ENCODE measurements at regions not wholly inside any gene's neighbourhood (a gene's known extent, or its start where the extent isn't known, plus 50 kb on each side); places are given as distances from the start of the nearest gene placed in this dataset.
"Not testable (repeated sequence)": the region's sequence is repeated elsewhere in the genome, so short reads cannot be mapped to it uniquely, and the experiment has no call there.

DNA sequence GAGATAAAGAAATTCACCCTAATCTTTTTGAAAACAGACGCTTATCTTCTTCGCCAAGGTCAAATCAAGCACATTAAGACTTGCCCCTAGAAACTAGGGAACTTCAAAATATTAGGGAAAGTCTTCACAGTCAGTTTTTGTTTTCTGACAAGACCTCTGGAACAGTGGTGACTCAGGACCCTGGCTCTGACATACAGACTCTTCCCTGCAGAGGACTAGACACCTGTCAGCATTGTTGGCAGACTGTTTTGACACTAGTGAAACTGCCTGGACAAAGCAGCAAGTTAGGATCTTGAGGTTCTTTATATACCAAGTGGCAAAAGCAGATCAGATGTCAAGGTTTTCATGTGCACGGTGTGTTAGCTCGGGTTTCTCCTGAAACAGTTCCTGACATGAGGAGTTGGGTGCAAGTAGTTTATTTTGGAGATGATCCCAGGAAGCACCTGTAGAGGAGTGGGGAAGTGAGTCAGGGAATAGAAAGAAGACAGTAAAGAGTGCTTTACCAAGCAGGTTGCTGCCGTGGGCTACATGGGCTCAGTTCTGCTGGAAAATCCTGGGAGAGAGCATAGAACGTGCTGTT, 182.0 kb upstream of the IRX5 start:
- TF ChIP-seq CTCF (IDR thresholded peaks at IDR 0.05; ENCODE audit: low read depth, low read length), result no peak
- no peak overlapping the region for H3K4me3 ChIP-seq (ENCODE audit: low read depth, low read length)
- no peak for DNase-seq (ENCODE audit: low read depth, low spot score)
- in situ Hi-C loops (cut with HindIII; ENCODE audit: low sequenced_read_pairs), result no loop called here

DNA sequence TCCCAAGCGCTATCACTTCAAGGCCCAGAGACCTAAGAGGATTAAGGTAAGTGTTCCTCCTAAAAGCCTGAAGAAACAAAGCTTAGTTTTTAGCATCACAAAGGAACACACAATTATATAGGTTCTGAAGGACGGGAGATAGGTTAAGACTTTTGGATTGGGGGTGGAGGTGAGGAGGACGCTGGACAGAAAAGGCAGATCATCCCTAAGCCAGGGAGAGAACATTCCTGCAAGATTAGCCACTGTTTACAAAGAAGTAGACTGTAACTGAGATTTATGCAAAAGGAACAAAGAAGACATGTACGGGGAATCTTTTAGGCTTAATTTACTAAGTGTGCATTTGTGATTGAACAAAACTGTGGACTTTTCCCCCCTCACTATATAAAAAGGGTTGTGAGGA, 184.1 kb upstream of the IRX5 start:
- no peak for TF ChIP-seq CTCF (IDR thresholded peaks at IDR 0.05; ENCODE audit: low read depth, low read length)
- no peak for DNase-seq (ENCODE audit: low read depth, low spot score)
- no peak overlapping the region for H3K4me3 ChIP-seq (ENCODE audit: low read depth, low read length)
- in situ Hi-C loops (cut with HindIII; ENCODE audit: low sequenced_read_pairs), result no loop called here

DNA sequence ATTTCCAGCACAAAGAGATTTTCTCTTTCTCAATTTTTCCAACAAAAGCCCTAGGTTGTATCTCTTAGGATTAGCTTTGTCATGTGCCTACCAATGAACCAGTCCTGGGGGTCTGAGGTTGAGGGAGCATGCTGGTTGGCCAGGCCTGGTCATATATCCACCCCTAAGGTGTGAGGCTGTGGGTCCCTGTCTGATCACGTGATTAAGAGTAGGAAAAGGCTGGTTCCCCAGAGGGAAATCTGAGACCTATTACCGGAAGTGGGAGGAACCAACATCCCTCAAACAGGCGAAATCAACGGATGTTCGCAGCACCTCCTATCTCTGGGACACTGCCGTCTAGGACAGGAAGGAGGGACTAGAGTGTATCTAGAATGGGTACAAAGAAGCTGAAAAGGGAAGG, 185.7 kb upstream of the IRX5 start:
- no peak overlapping the region for H3K4me3 ChIP-seq (ENCODE audit: low read depth, low read length)
- DNase-seq (ENCODE audit: low read depth, low spot score), result no peak
- in situ Hi-C loops (cut with HindIII; ENCODE audit: low sequenced_read_pairs), result no loop called here
- no peak for TF ChIP-seq CTCF (IDR thresholded peaks at IDR 0.05; ENCODE audit: low read depth, low read length)

DNA sequence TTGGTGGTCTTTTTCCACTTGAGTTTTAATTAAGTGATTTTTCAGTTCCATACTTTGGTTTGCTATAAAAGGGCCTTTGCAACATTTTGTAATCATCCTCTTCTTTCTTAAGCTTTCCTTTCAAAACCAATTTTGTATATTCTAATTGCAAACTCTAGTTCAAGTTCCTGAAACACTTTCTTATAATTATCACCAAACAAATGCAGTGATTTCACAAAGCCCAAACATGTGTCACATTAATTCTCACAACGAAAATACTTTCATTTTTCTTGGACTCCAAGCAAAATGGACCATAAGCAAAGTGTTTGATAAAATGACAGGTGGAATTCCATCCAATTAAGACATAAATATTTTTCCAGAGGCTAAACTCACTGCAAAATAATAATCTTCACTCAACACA, 188.2 kb upstream of the IRX5 start:
- no peak overlapping the region for H3K4me3 ChIP-seq (ENCODE audit: low read depth, low read length)
- in situ Hi-C loops (cut with HindIII; ENCODE audit: low sequenced_read_pairs), result no loop called here
- no peak for TF ChIP-seq CTCF (IDR thresholded peaks at IDR 0.05; ENCODE audit: low read depth, low read length)
- no peak for DNase-seq (ENCODE audit: low read depth, low spot score)

GRCh38 chr16:54739381-54739780, 191.3 kb upstream of the IRX5 start:
- no peak for TF ChIP-seq CTCF (IDR thresholded peaks at IDR 0.05; ENCODE audit: low read depth, low read length)
- no peak for DNase-seq (ENCODE audit: low read depth, low spot score)
- in situ Hi-C loops (cut with HindIII; ENCODE audit: low sequenced_read_pairs), result no loop called here
- no peak overlapping the region for H3K4me3 ChIP-seq (ENCODE audit: low read depth, low read length)

GRCh38 chr16:54734156-54734555, 196.5 kb upstream of the IRX5 start:
- no peak for DNase-seq (ENCODE audit: low read depth, low spot score)
- in situ Hi-C loops (cut with HindIII; ENCODE audit: low sequenced_read_pairs), result no loop called here
- TF ChIP-seq CTCF (IDR thresholded peaks at IDR 0.05; ENCODE audit: low read depth, low read length), result no peak

GRCh38 chr16:54727696-54728095, 203.0 kb upstream of the IRX5 start:
- in situ Hi-C loops (cut with HindIII; ENCODE audit: low sequenced_read_pairs); DNase-seq (ENCODE audit: low read depth, low spot score); H3K4me3 ChIP-seq (ENCODE audit: low read depth, low read length): not testable (repeated sequence)

More at GRCh38 chr16:54734156-54734555, 196.5 kb upstream of the IRX5 start:
- H3K4me3 ChIP-seq (ENCODE audit: low read depth, low read length), result no peak overlapping the region

Data from astrocyte of the spinal cord (primary cell).